HL-60 (cell line): ENCODE measurements at regions not wholly inside any gene's neighbourhood (a gene's known extent, or its start where the extent isn't known, plus 50 kb on each side); places are given as distances from the start of the nearest gene placed in this dataset.
"Not testable (repeated sequence)": the region's sequence is repeated elsewhere in the genome, so short reads cannot be mapped to it uniquely, and the experiment has no call there.

Experiments
- CTCF ChIP-seq: IDR thresholded peaks from one replicate; pipeline ENCODE4 v1.5.1; 2011; ENCODE audit warnings: low read length, control low read depth, inconsistent platforms; ENCODE audit not compliant: insufficient read depth
- GABPA ChIP-seq: IDR thresholded peaks from 2 replicates; pipeline ENCODE4 v1.6.1; 2012; ENCODE audit warnings: low read depth
- POLR2AphosphoS5 ChIP-seq: IDR thresholded peaks from 2 replicates; pipeline ENCODE4 v1.6.1; 2012; ENCODE audit warnings: low read depth
- REST ChIP-seq: IDR thresholded peaks from 2 replicates; pipeline ENCODE4 v1.6.1; 2012; ENCODE audit warnings: low read depth; ENCODE audit not compliant: insufficient replicate concordance

GRCh38 chr16:16627865-16628264 lies 248.9 kb downstream of the NPIPA7 start:
- TF ChIP-seq CTCF, REST, GABPA, POLR2AphosphoS5: not testable (repeated sequence)
